OCI-LY7 (cell line): ENCODE measurements at regions not wholly inside any gene's neighbourhood (a gene's known extent, or its start where the extent isn't known, plus 50 kb on each side); places are given as distances from the start of the nearest gene placed in this dataset.

Source experiments
- BruUV-seq: library from RNA; stranded (reverse); fragments of 400-500 nt; replicated peaks from 2 replicates; lab custom pipeline; 2021; lab: Mats Ljungman, UMichigan
- CTCF ChIA-PET: fragments of 300-600 bp; sonication (Branson Sonifier 250); formaldehyde crosslinking; loops from one replicate; lab custom pipeline; 2022; ENCODE audit warnings: antibody characterized with exemption; ENCODE audit not compliant: unreplicated experiment; lab: Charles Lee
- POLR2A ChIA-PET: fragments of 300-600 bp; sonication (Branson Sonifier 250); formaldehyde crosslinking; loops from one replicate; lab custom pipeline; 2022; ENCODE audit warnings: antibody characterized with exemption; lab: Charles Lee
- DNase-seq: peaks from one replicate; pipeline ENCODE4 v3.0.0-alpha.2; 2015; ENCODE audit warnings: low spot score
- H2AFZ ChIP-seq: fragments of 200-600 bp; sonication (generic), shearing (Covaris generic); 2 replicates; pipeline ENCODE4 v1.6.1; 2014; ENCODE audit warnings: mild to moderate bottlenecking, antibody characterized with exemption, low read length, moderate library complexity
- H3K27ac ChIP-seq: fragments of 200-600 bp; sonication (generic); 2 replicates; pipeline ENCODE4 v1.5.1; 2014; ENCODE audit warnings: mixed run types, low read depth, mild to moderate bottlenecking, moderate library complexity, low read length, inconsistent platforms; ENCODE audit not compliant: poor library complexity, severe bottlenecking
- H3K36me3 ChIP-seq: fragments of 200-600 bp; sonication (generic); 2 replicates; pipeline ENCODE4 v1.6.1; 2014; ENCODE audit warnings: mild to moderate bottlenecking, antibody characterized with exemption, low read length, moderate library complexity, mixed read lengths; ENCODE audit not compliant: insufficient read depth
- H3K4me1 ChIP-seq: fragments of 200-600 bp; sonication (generic); 2 replicates; pipeline ENCODE4 v1.5.1; 2014; ENCODE audit warnings: mild to moderate bottlenecking, low read length; ENCODE audit not compliant: insufficient read depth, poor library complexity, severe bottlenecking
- H3K4me2 ChIP-seq: fragments of 200-600 bp; sonication (generic); 2 replicates; pipeline ENCODE4 v1.6.1; 2014; ENCODE audit warnings: mild to moderate bottlenecking, low read length
- H3K4me3 ChIP-seq: fragments of 200-600 bp; sonication (generic); 2 replicates; pipeline ENCODE4 v1.5.1; 2014; ENCODE audit warnings: mild to moderate bottlenecking, low read depth, low read length; ENCODE audit not compliant: poor library complexity, severe bottlenecking
- H3K79me2 ChIP-seq: fragments of 200-600 bp; sonication (generic); 2 replicates; pipeline ENCODE4 v1.6.1; 2016; ENCODE audit warnings: low read depth, mild to moderate bottlenecking, low read length, moderate library complexity, mixed read lengths; ENCODE audit not compliant: insufficient read depth
- H3K9me2 ChIP-seq: fragments of 200-600 bp; sonication (generic); 2 replicates; pipeline ENCODE4 v1.6.1; 2016; ENCODE audit warnings: mild to moderate bottlenecking, low read length, mixed read lengths; ENCODE audit not compliant: insufficient read depth
- H3K9me3 ChIP-seq: fragments of 200-600 bp; sonication (generic); 2 replicates; pipeline ENCODE4 v1.6.1; 2014; ENCODE audit warnings: mild to moderate bottlenecking, mixed run types, low read length, mixed read lengths
- H4K20me1 ChIP-seq: fragments of 200-600 bp; sonication (generic); 2 replicates; pipeline ENCODE4 v1.6.1; 2014; ENCODE audit warnings: mild to moderate bottlenecking, antibody characterized with exemption, low read length, moderate library complexity, mixed read lengths; ENCODE audit not compliant: insufficient read depth
- CTCF ChIP-seq: fragments of 200-600 bp; sonication (generic); conservative IDR thresholded peaks from 2 replicates; pipeline ENCODE4 v1.5.1; 2014; ENCODE audit warnings: mild to moderate bottlenecking, antibody characterized with exemption, low read length, moderate library complexity, mixed read lengths
- EZH2phosphoT487 ChIP-seq: fragments of 200-600 bp; sonication (generic); IDR thresholded peaks from 2 replicates; pipeline ENCODE4 v1.6.1; 2018; ENCODE audit warnings: low read depth, borderline replicate concordance, mild to moderate bottlenecking, mixed run types, antibody characterized with exemption, low read length, moderate library complexity, mixed read lengths
- intact Hi-C: fragments of 100-400 bp; cut with micrococcal nuclease; formaldehyde crosslinking; loops from one replicate; pipeline ENCODE4 v1.10.0; 2022; ENCODE audit not compliant: unreplicated experiment

- Histone ChIP-seq H2AFZ (no peak overlapping the region), H3K4me2 (no peak overlapping the region), H3K9me2 (no peaks in the 10 kb centered on the region), H3K27ac (no peak overlapping the region), H3K4me3 (no peak overlapping the region), H3K79me2 (no peaks in the 10 kb centered on the region), H3K36me3 (no peaks in the 10 kb centered on the region), H3K4me1 (no peaks in the 10 kb centered on the region), H4K20me1 (no peaks in the 10 kb centered on the region), H3K9me3 (no peaks in the 10 kb centered on the region)
- TF ChIP-seq EZH2phosphoT487 (no peak), CTCF (no peak)
- POLR2A ChIA-PET: no interaction called here
- intact Hi-C loops: no loop called here
- DNase-seq: no peak
- no TSS peak for BruUV-seq
- CTCF ChIA-PET: no interaction called here
Observed at GRCh38 chr7:79714081-79714480, 260.6 kb upstream of the MAGI2 start.

- POLR2A ChIA-PET: no interaction called here
- CTCF ChIA-PET: no interaction called here
- no peak overlapping the region for H3K4me2 ChIP-seq
- H3K9me3 ChIP-seq: no peaks in the 10 kb centered on the region
- intact Hi-C loops: no loop called here
- H3K4me1 ChIP-seq: no peaks in the 10 kb centered on the region
- H3K79me2 ChIP-seq: no peaks in the 10 kb centered on the region
- no peaks in the 10 kb centered on the region for H3K36me3 ChIP-seq
- TF ChIP-seq EZH2phosphoT487 (no peak), CTCF (no peak)
- no peaks in the 10 kb centered on the region for H3K9me2 ChIP-seq
- no peak for DNase-seq
- H4K20me1 ChIP-seq: no peaks in the 10 kb centered on the region
- BruUV-seq: no TSS peak
- H3K27ac ChIP-seq: no peak overlapping the region
- H3K4me3 ChIP-seq: no peak overlapping the region
- H2AFZ ChIP-seq: no peak overlapping the region
Observed at GRCh38 chr7:79713276-79713675, 259.8 kb upstream of the MAGI2 start.

- TF ChIP-seq EZH2phosphoT487: no peak
- no peak for TF ChIP-seq CTCF
- Histone ChIP-seq H4K20me1 (no peaks in the 10 kb centered on the region), H2AFZ (no peak overlapping the region), H3K36me3 (no peaks in the 10 kb centered on the region), H3K4me3 (no peak overlapping the region), H3K79me2 (no peaks in the 10 kb centered on the region), H3K4me1 (no peaks in the 10 kb centered on the region), H3K4me2 (no peak overlapping the region), H3K27ac (no peak overlapping the region), H3K9me2 (no peaks in the 10 kb centered on the region), H3K9me3 (no peaks in the 10 kb centered on the region)
- BruUV-seq: no TSS peak
- CTCF ChIA-PET: no interaction called here
- POLR2A ChIA-PET: no interaction called here
- DNase-seq: no peak
- intact Hi-C loops: no loop called here
Observed at GRCh38 chr7:79711660-79712059, 258.2 kb upstream of the MAGI2 start.
